GM21576 (cell line): ENCODE measurements at regions not wholly inside any gene's neighbourhood (a gene's known extent, or its start where the extent isn't known, plus 50 kb on each side); places are given as distances from the start of the nearest gene placed in this dataset.
A peak's percentile ranks its signal among the peaks of the same experiment; 100 is the strongest.
"Not testable (repeated sequence)": the region's sequence is repeated elsewhere in the genome, so short reads cannot be mapped to it uniquely, and the experiment has no call there.

Experiments
- ATAC-seq: cut with Tn5 transposase; IDR thresholded peaks from one replicate; pipeline ENCODE4 v1.9.1; 2021; ENCODE audit warnings: mild to moderate bottlenecking, moderate library complexity; ENCODE audit not compliant: unreplicated experiment

- no peak for ATAC-seq
Measured at GRCh38 chr12:80045594-80045993, 53.7 kb upstream of the OTOGL start.

DNA sequence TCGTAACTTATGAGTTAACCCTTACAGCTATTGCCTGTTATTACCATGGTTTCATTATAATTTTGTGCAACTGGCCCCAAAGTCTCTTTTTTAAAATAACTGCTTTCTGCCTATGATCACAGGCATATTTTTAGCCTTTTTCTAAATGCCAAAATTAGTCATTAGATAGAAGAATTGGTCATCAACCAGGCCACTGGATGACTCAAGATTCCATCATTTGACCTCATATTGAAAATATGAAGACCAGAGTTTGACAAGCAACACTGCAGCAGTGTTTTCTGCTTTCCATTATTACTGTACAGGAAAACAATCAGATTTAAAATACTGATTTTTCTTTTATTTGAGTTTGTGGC lies 54.7 kb upstream of the OTOGL start:
- ATAC-seq = no peak

DNA sequence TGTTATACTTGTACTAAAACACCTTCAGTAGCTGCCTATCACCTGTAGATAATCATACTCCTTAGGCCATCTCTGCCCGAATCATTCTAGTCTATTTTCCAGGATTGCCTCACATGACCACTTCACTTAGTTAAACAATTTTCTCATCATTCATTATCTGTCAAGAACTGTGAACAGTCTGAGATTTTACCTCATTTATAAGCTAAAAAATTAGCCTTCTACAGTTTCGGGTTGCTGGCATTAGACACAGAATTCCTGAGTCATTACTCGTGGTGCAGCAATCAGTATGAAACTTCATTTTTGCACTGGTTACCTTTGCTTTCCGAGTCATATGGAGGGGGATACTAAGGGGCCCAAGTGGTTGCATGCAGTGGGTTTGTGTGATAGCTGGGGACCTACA lies 57.6 kb upstream of the OTOGL start:
- no peak for ATAC-seq

GRCh38 chr12:80041071-80041470 lies 58.3 kb upstream of the OTOGL start:
- ATAC-seq = no peak

GRCh38 chr12:80040075-80040738 lies 59.1 kb upstream of the OTOGL start:
- ATAC-seq = no peak

DNA sequence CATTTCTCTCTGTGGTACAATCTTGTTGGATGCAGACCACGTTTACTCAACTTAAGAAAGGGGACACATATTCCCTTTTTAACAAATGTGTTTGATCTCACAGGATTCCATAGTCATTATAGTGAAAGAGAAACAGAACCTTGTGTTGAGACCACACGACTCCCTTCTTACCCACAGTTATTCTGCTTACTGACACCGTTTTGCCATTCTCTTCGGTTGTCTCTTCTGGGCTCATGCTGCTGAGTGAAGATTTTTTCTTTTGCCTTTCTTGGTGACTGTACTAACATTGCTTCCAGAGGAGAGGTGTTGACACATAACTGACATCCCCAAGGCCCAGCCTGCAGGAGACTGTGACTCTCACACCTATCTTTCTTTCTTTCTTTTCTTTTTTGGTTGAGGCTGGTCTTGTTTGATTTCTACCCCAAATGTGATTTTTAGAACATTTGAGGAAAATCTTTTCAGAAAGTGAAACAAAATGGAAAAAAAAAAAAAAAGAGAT lies 61.2 kb upstream of the OTOGL start:
- no peak for ATAC-seq

- ATAC-seq = no peak
Measured at GRCh38 chr12:80033448-80033847, 65.9 kb upstream of the OTOGL start.

DNA sequence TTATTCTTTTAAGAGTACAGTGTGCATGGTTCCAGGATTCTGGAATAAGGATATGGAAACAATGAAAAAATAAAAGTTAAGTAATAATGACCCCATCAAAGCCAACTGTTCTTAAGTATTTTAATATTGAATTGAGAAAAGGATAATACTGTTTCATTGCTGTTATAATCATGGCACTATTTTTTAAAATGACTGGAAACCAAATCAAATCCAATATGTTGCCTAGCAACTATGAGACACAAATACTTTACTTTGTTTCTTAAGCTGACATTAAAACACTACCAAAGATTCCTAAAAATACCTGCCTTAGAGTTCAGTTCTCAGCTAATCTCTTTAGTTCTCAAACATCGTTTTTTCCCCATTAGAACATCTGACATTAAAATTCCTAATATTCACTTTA lies 66.4 kb upstream of the OTOGL start:
- ATAC-seq = no peak

- no peak for ATAC-seq
Measured at GRCh38 chr12:80031229-80031628, 68.1 kb upstream of the OTOGL start.

DNA sequence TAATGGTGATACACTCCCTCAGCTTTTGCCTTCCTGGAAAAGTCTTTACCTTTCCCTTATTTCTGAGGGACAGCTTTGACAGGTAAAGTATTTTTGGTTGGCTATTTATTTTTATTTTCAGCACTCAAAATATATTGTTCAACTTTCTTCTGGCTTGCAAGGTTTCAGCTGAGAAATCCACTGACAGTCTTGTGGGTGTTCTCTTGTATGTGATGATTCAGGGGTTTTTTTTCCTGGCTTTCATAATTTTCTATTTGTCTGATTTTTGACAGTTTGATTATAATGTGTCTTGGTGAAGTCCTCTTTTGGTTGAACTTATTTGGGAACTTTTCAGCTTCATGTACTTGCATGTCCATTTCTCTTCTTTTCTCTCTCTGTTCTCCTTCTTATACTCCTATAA lies 73.7 kb upstream of the OTOGL start:
- ATAC-seq = no peak

DNA sequence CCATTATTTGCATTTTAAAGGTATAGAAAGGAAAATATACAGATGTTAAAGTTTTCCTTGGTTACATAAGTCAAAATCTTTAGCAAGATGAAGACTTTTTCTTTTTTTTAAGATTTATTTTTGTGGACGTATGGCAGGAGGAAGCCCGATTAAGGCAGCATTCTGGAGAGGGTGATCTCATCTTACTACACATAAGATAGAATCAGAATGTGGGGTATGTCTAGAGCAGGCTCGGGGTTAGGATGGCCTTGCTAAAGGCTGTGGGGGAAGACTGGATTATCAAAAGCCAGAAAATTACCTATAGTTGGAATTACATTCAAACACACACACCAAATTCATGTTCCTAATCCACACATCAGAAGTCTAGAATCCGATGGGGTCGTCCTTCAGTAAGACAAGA lies 79.6 kb upstream of the OTOGL start:
- ATAC-seq = no peak

- ATAC-seq = no peak
Measured at GRCh38 chr12:80018119-80018518, 81.2 kb upstream of the OTOGL start.

DNA sequence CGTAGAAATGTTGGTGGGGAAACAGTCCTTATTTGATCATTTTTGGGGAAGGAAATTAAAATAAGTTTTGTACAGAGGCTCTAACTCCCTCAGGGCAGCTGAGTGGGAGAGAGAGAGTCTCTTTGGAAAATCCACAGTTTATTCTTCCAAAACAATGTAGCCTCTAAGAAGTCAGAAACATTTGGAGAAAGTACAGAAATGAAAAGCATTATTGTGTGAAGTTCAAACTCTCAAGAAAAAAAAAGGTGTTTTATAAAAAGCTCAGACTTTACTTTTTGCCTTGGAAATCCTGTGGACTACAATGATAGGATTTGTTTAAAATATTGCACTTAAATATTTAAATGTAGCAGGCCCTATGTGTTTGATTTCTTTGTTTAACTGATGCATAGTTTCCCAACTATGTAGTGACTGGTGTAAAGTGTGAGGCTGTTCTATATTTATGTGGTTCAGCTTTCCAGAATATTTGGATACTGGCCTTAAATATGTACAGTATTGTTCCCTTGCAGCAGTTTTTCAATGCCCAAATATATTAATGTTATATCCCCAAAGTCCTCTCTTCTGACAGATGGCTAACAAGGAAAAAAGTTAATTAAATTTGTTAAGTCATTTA lies 82.0 kb upstream of the OTOGL start:
- ATAC-seq = no peak

DNA sequence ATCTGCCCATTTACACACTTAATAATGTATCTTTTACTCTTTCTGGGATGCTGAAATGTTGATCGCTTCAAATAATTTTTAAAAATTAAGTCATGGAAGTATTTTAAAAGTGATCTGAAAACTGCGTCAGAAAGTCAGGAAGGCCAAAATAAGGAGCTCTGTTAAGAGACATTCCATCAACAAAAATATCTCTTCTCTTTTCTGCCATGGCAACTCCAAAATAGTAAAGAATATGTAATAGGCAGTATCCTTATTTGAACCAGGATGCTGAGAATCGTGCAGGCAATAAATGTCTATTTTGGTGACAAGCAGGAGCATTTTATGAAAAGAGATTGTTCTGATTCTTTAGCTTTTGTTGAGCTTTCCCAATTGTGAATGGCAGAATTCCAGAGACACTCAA lies 81.8 kb upstream of the PPP1R12A start:
- ATAC-seq = no peak

DNA sequence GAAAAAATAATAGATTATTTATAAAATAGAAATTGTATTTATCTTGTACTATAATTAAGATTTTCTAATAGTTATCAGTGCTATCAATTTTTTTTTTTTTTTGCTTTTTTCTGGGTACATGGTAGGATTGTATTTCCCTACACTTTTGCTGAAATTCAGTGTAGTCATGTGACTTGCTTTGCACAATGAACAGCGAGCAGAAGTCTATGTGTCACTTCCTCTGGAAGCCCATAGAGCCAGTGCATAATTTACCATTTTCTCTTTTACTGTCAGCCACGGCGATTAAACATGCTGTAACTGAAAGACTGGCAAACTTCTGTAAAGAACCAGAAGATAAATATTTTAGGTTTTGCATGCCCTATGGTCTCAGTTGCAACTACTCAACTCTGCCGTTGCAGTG lies 80.8 kb upstream of the PPP1R12A start:
- ATAC-seq = no peak

- not testable (repeated sequence) for ATAC-seq
Measured at GRCh38 chr12:80003744-80004143, 68.8 kb upstream of the PPP1R12A start.

GRCh38 chr12:80001562-80001961 lies 66.7 kb upstream of the PPP1R12A start:
- no peak for ATAC-seq

GRCh38 chr12:80000831-80001230 lies 65.9 kb upstream of the PPP1R12A start:
- no peak for ATAC-seq

DNA sequence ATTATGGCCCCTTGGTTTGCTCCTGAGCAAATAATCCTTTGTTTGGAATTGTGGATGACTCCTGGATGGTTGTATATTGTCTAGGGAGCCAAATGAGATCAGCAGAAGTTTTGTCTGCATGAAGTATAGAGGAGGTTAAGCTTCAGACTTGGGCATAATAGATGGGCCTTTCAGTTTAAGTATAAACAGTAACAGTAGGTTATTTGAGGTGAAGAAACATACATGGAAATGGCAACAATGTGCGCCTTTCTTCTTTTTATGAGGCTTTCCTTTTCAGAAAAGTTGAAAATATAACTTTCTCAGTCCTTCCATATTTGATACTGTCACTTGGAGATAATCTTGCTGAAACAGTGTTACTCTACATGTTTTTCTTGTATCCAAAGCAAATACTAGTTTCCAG lies 63.7 kb upstream of the PPP1R12A start:
- ATAC-seq = no peak

DNA sequence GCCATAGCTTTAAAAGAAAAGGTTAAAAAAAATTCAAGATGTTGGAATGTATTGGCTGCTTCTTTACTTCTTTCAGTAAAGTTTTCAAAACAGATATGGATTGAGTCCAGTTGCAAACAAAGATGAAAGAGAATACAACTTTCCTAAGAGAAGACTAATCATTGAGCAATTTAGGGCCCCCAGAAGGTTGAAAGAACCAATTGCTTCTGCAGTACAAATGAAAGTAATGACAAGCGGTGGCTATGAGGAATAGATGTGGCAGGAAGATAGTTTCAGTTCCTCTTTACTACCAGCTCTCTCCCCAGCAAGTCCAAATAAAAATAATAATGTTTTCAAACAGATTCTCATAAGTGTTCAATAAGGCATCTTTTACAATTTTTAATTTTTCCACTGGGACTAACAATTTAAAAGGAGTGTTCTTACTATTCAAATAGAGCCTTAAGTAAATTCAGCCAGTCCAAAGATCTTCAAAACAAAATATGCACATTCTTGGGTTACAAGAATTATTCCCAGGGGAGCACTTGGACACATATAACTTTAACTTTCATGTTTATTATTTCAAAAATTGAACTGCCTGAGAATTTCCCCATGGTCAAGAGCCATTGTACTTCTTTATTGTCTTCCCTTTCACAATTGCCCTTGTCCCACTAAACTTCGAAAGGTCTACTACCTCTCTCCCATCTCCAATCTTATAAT lies 62.3 kb upstream of the PPP1R12A start:
- ATAC-seq = peak; percentile 100

DNA sequence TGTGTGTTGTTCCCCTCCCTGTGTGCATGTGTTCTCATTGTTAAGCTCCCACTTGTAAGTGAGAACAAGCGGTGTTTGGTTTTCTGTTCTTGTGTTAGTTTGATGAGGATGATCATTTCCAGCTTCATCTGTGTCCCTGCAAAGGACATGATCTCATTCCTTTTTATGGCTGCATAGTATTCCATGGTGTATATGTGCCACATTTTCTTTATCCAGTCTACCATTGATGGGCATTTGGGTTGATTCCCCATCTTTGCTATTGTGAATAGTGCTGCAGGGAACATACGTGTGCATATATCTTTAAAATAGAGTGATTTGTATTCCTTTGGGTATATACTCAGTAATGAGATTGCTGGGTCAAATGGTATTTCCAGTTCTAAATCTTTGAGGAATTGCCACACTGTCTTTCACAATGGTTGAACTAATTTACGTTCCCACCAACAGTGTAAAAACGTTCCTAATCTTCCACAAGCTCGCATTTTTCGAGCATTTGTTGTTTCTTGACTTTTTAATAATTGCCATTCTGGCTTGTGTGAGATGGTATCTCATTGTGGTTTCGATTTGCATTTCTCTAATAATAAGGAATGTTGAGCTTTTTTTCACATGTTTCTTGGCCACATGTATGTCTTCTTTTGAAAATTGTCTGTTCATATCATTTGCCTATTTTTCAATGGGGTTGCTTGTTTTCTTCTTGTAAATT lies 60.6 kb upstream of the PPP1R12A start:
- not testable (repeated sequence) for ATAC-seq
